CD4-positive, CD25-positive, alpha-beta regulatory T cell (primary cell): ENCODE measurements at regions not wholly inside any gene's neighbourhood (a gene's known extent, or its start where the extent isn't known, plus 50 kb on each side); places are given as distances from the start of the nearest gene placed in this dataset.

Source experiments
- ATAC-seq, 2 donors: fragments of 150-1000 bp; cut with Tn5 transposase; one replicate each; pipeline ENCODE4 v1.10.0; 2021; ENCODE audit warnings: low read depth in 2 of 2, moderate number of reproducible peaks in 2 of 2, moderate library complexity in 1 of 2
- DNase-seq, 3 donors: peaks; one replicate each; pipeline versions ENCODE4 v3.0.0 to v3.0.0-alpha.2; 2012 to 2022; ENCODE audit warnings: mixed read lengths in 1 of 3
- H3K27ac ChIP-seq: one replicate; pipeline ENCODE4 v1.7.0; 2013; ENCODE audit warnings: mild to moderate bottlenecking, low read length; ENCODE audit not compliant: insufficient read depth, poor library complexity, severe bottlenecking
- H3K27me3 ChIP-seq: one replicate; pipeline ENCODE4 v1.7.0; 2013; ENCODE audit warnings: low read length; ENCODE audit not compliant: control insufficient read depth, insufficient read depth
- H3K36me3 ChIP-seq: one replicate; pipeline ENCODE4 v1.7.0; 2013; ENCODE audit warnings: mild to moderate bottlenecking, low read length, moderate library complexity; ENCODE audit not compliant: control insufficient read depth, insufficient read depth
- H3K4me1 ChIP-seq: 2 replicates; pipeline ENCODE4 v1.7.0; 2013; ENCODE audit warnings: mild to moderate bottlenecking, low read length; ENCODE audit not compliant: insufficient read depth, control insufficient read depth, poor library complexity, severe bottlenecking
- H3K4me3 ChIP-seq: one replicate; pipeline ENCODE4 v1.7.0; 2013; ENCODE audit warnings: low read depth, mild to moderate bottlenecking, low read length, moderate library complexity
- H3K9me3 ChIP-seq, 2 experiments: 1 replicate in 1 of 2; 2 replicates in 1 of 2; pipeline ENCODE4 v1.7.0; 2013; ENCODE audit warnings: low read length in 2 of 2, mild to moderate bottlenecking in 1 of 2, moderate library complexity in 1 of 2; ENCODE audit not compliant: control insufficient read depth in 2 of 2
- H3K27ac Mint-ChIP-seq, 3 donors: one replicate each; pipeline ENCODE4 v1.8.0; 2020 to 2022; ENCODE audit warnings: mild to moderate bottlenecking in 3 of 3, mixed read lengths in 3 of 3, moderate library complexity in 2 of 3
- H3K27me3 Mint-ChIP-seq: one replicate; pipeline ENCODE4 v1.8.0; 2022; ENCODE audit warnings: mild to moderate bottlenecking, mixed read lengths
- H3K36me3 Mint-ChIP-seq: one replicate; pipeline ENCODE4 v1.8.0; 2020; ENCODE audit warnings: mixed read lengths
- H3K4me1 Mint-ChIP-seq, 4 donors: one replicate each; pipeline ENCODE4 v1.8.0; 2020 to 2022; ENCODE audit warnings: mixed read lengths in 4 of 4, mild to moderate bottlenecking in 1 of 4
- H3K4me3 Mint-ChIP-seq, 4 donors: one replicate each; pipeline ENCODE4 v1.8.0; 2020 to 2022; ENCODE audit warnings: mild to moderate bottlenecking in 4 of 4, mixed read lengths in 4 of 4, moderate library complexity in 3 of 4
- H3K9me3 Mint-ChIP-seq, 7 donors: one replicate each; pipeline ENCODE4 v1.8.0; 2020 to 2022; ENCODE audit warnings: mixed read lengths in 7 of 7, mild to moderate bottlenecking in 3 of 7, moderate library complexity in 2 of 7

DNA sequence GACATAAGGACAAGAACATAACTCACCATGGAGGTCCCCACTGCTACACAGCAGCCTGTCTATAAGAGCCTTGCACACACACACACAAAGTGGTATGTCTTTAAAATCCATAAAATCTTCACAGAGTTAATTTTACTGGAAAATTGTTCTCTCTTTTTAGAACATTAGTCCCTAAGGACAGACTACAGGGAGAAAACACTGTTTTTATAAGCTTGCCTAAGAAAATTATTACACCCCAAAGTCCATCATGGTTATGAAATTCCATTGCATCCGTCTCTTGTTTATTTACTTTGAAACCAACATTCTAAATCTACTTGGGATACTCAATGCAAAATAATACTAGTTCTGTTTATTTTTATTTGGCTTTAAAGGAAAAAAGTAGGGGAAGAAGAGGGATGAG, 197.4 kb downstream of the SETD4 start:
- no peaks in the 10 kb centered on the region for H3K4me1 ChIP-seq
- no peaks in the 10 kb centered on the region for H3K4me1 Mint-ChIP-seq
- H3K27ac Mint-ChIP-seq: no peak overlapping the region
- peaks cover 4% of the 10 kb centered on the region for H3K27me3 ChIP-seq
- H3K4me3 ChIP-seq: no peak overlapping the region
- no peak overlapping the region for H3K4me3 Mint-ChIP-seq
- DNase-seq: no peak
- peaks cover 18% of the 10 kb centered on the region for H3K27me3 Mint-ChIP-seq
- no peaks in the 10 kb centered on the region for H3K36me3 Mint-ChIP-seq
- H3K36me3 ChIP-seq: no peaks in the 10 kb centered on the region
- H3K9me3 ChIP-seq: no peaks in the 10 kb centered on the region
- no peak overlapping the region for H3K27ac ChIP-seq
- ATAC-seq: no peak
- H3K9me3 Mint-ChIP-seq: peaks cover 0 to 3% (median 0%) of the 10 kb centered on the region in 7 donors

- Histone ChIP-seq H3K36me3 (no peaks in the 10 kb centered on the region), H3K9me3 (no peaks in the 10 kb centered on the region), H3K4me1 (no peaks in the 10 kb centered on the region), H3K4me3 (no peak overlapping the region), H3K27me3 (peaks cover 4% of the 10 kb centered on the region), H3K27ac (no peak overlapping the region)
- peaks cover 0 to 3% (median 0%) of the 10 kb centered on the region in 7 donors for H3K9me3 Mint-ChIP-seq
- no peaks in the 10 kb centered on the region for H3K4me1 Mint-ChIP-seq
- no peak overlapping the region for H3K27ac Mint-ChIP-seq
- H3K36me3 Mint-ChIP-seq: no peaks in the 10 kb centered on the region
- no peak for ATAC-seq
- DNase-seq: no peak
- H3K27me3 Mint-ChIP-seq: peaks cover 23% of the 10 kb centered on the region
- no peak overlapping the region for H3K4me3 Mint-ChIP-seq
Measured at GRCh38 chr21:35861661-35862060, 198.7 kb downstream of the SETD4 start.

DNA sequence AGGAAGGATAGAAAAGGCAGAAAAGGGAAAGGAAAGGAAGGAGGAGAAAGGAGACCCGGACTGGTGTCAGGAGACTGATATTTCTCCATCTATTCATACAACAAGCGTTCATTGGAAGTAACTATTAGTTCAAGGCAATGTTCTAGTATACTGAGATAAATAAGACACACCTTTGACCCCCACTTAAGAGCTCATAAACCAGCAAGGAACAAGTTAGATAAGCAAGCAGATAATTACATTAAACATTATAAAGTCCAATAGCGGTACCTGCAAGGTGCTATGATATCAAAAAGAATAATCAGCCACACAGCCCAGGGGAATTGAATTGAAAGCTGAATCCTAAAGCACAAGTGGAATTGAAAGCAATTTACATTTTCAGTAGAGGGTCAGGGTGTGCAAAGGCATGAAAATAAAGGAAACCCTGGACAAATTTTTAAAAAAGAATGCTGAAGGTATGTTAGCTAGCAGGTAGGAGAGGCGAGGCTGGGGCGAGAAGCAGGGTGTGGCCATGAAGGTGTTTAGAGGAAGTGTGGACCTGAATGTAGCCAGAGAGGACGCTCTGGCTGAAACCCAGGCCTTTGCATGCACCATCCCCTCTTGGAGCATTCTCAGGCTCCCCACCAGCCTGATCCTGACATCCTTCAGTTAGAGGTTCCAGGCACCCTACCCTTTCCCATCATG, 200.0 kb downstream of the SETD4 start:
- ATAC-seq: no peak
- Histone ChIP-seq H3K4me3 (no peak overlapping the region), H3K27me3 (peaks cover 4% of the 10 kb centered on the region), H3K4me1 (no peaks in the 10 kb centered on the region), H3K27ac (no peak overlapping the region), H3K36me3 (no peaks in the 10 kb centered on the region), H3K9me3 (no peaks in the 10 kb centered on the region)
- no peak for DNase-seq
- Mint-ChIP-seq H3K27ac (no peak overlapping the region), H3K36me3 (no peaks in the 10 kb centered on the region), H3K27me3 (peaks cover 28% of the 10 kb centered on the region), H3K4me3 (no peak overlapping the region), H3K4me1 (no peaks in the 10 kb centered on the region), H3K9me3 (peaks cover 0 to 1% (median 0%) of the 10 kb centered on the region in 7 donors)

DNA sequence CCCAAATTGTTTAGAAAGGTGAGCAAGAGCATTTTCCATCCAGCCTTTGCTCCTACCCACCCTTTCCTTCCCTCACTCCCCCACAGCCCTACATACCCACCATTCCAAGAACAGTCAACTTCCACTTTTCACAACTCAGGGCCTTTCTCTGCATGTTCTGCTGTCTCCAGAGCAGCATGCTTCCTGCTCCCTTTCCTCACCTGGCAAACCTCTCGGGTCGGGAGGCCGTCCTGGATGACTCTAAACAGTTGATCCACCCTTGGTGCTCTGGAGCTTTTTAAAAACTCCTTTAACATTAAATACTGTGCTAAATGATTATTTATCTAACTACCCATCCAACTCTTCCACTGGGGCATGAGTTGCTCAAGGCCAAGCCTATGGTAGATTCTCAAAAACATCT, 200.6 kb downstream of the SETD4 start:
- ATAC-seq: no peak
- H3K9me3 Mint-ChIP-seq: peaks cover 0 to 1% (median 0%) of the 10 kb centered on the region in 7 donors
- H3K27me3 Mint-ChIP-seq: peaks cover 33% of the 10 kb centered on the region
- no peak overlapping the region for H3K4me3 Mint-ChIP-seq
- Histone ChIP-seq H3K27ac (no peak overlapping the region), H3K27me3 (peaks cover 4% of the 10 kb centered on the region), H3K9me3 (no peaks in the 10 kb centered on the region), H3K4me1 (no peaks in the 10 kb centered on the region), H3K4me3 (no peak overlapping the region), H3K36me3 (no peaks in the 10 kb centered on the region)
- H3K27ac Mint-ChIP-seq: no peak overlapping the region
- no peak for DNase-seq
- H3K36me3 Mint-ChIP-seq: no peaks in the 10 kb centered on the region
- no peaks in the 10 kb centered on the region for H3K4me1 Mint-ChIP-seq

- no peaks in the 10 kb centered on the region for H3K4me1 ChIP-seq
- no peaks in the 10 kb centered on the region for H3K9me3 ChIP-seq
- no peak overlapping the region for H3K4me3 ChIP-seq
- Mint-ChIP-seq H3K4me3 (no peak overlapping the region), H3K4me1 (no peaks in the 10 kb centered on the region), H3K27me3 (peaks cover 34% of the 10 kb centered on the region), H3K27ac (no peak overlapping the region), H3K9me3 (peaks cover 0 to 1% (median 0%) of the 10 kb centered on the region in 7 donors), H3K36me3 (no peaks in the 10 kb centered on the region)
- no peak overlapping the region for H3K27ac ChIP-seq
- H3K27me3 ChIP-seq: peaks cover 4% of the 10 kb centered on the region
- no peaks in the 10 kb centered on the region for H3K36me3 ChIP-seq
- DNase-seq (no peak), ATAC-seq (no peak)
Measured at GRCh38 chr21:35857095-35857494, 203.2 kb downstream of the SETD4 start.

- Histone ChIP-seq H3K9me3 (no peaks in the 10 kb centered on the region), H3K4me3 (no peak overlapping the region), H3K27ac (no peak overlapping the region), H3K4me1 (no peaks in the 10 kb centered on the region), H3K27me3 (no peaks in the 10 kb centered on the region), H3K36me3 (no peaks in the 10 kb centered on the region)
- no peak overlapping the region for H3K27ac Mint-ChIP-seq
- H3K27me3 Mint-ChIP-seq: peaks cover 34% of the 10 kb centered on the region
- DNase-seq (no peak), ATAC-seq (no peak)
- no peaks in the 10 kb centered on the region for H3K4me1 Mint-ChIP-seq
- no peaks in the 10 kb centered on the region for H3K9me3 Mint-ChIP-seq
- H3K36me3 Mint-ChIP-seq: no peaks in the 10 kb centered on the region
- H3K4me3 Mint-ChIP-seq: no peak overlapping the region
Measured at GRCh38 chr21:35855484-35855883, 204.8 kb downstream of the SETD4 start.

DNA sequence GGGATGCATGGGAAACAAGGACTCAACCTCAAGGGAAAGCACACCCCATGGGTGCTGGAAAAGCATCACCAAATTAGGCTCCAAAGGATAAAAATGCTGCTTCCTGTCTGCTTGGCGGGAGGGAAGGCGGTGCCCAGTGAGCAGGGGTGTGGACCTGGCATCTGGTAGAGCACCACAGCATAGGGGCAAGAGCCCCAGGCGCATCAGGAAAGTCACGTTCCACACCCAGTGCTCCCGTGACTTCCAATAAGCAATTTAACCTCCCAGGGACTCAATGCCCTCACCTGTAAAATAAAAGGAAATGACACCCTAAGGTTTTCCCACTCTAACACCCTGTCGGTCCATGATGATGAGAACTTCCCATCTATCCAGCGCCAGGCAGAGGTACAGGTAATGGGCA, 206.0 kb downstream of the SETD4 start:
- H3K27me3 Mint-ChIP-seq: peaks cover 28% of the 10 kb centered on the region
- H3K36me3 Mint-ChIP-seq: no peaks in the 10 kb centered on the region
- H3K27ac Mint-ChIP-seq: no peak overlapping the region
- ATAC-seq (no peak), DNase-seq (no peak)
- H3K4me1 Mint-ChIP-seq: no peaks in the 10 kb centered on the region
- no peak overlapping the region for H3K27ac ChIP-seq
- H3K27me3 ChIP-seq: no peaks in the 10 kb centered on the region
- no peaks in the 10 kb centered on the region for H3K9me3 ChIP-seq
- H3K4me1 ChIP-seq: no peaks in the 10 kb centered on the region
- H3K36me3 ChIP-seq: no peaks in the 10 kb centered on the region
- H3K4me3 ChIP-seq: no peak overlapping the region
- H3K4me3 Mint-ChIP-seq: no peak overlapping the region
- no peaks in the 10 kb centered on the region for H3K9me3 Mint-ChIP-seq
